HepG2 (cell line): ENCODE measurements at regions not wholly inside any gene's neighbourhood (a gene's known extent, or its start where the extent isn't known, plus 50 kb on each side); places are given as distances from the start of the nearest gene placed in this dataset.

Experiments used
- ASH2L ChIP-seq: fragments of 300-600, 200-600 bp; sonication (generic); IDR thresholded peaks from 2 replicates; pipeline ENCODE4 v1.7.0; 2017; ENCODE audit warnings: low read depth, mild to moderate bottlenecking, moderate library complexity, mixed read lengths, low read length; ENCODE audit not compliant: insufficient read length
- BHLHE40 ChIP-seq: IDR thresholded peaks from 2 replicates; pipeline ENCODE4 v1.6.1; 2011; ENCODE audit warnings: low read length, improper control_type of control experiment
- KDM4B ChIP-seq: sonication (generic); formaldehyde crosslinking; IDR thresholded peaks from 2 replicates; pipeline ENCODE4 v1.4.0; 2020; ENCODE audit warnings: missing genetic modification reagents
- RFXAP ChIP-seq: sonication (generic); formaldehyde crosslinking; IDR thresholded peaks from 2 replicates; pipeline ENCODE4 v1.4.0; 2020; ENCODE audit warnings: missing genetic modification reagents, borderline replicate concordance
- XBP1 ChIP-seq: sonication (generic); formaldehyde crosslinking; IDR thresholded peaks from 2 replicates; pipeline ENCODE4 v1.5.0; 2020; ENCODE audit warnings: missing genetic modification reagents
- ZNF746 ChIP-seq: sonication (generic); formaldehyde crosslinking; IDR thresholded peaks from 2 replicates; pipeline ENCODE4 v1.8.0; 2022; ENCODE audit warnings: mild to moderate bottlenecking, missing genetic modification reagents
- ZNF781 ChIP-seq: sonication (generic); formaldehyde crosslinking; IDR thresholded peaks from 2 replicates; pipeline ENCODE4 v1.5.1; 2020; ENCODE audit warnings: borderline replicate concordance, mild to moderate bottlenecking, missing genetic modification reagents; ENCODE audit errors: not compliant biosample characterization
- TF ChIP-seq, protein P1 (sequence below): IDR thresholded peaks from 2 replicates; pipeline ENCODE4 v1.4.0; 2020; ENCODE audit warnings: mild to moderate bottlenecking, missing genetic modification reagents
- TF ChIP-seq, protein P2 (sequence below): sonication (generic); formaldehyde crosslinking; IDR thresholded peaks from 2 replicates; pipeline ENCODE4 v1.4.0; 2020; ENCODE audit warnings: low read depth, missing genetic modification reagents
- TF ChIP-seq, protein P3 (sequence below): sonication (generic); formaldehyde crosslinking; IDR thresholded peaks from 2 replicates; pipeline ENCODE4 v1.4.0; 2020; ENCODE audit warnings: missing genetic modification reagents, borderline replicate concordance
- TF ChIP-seq, protein P4 (sequence below): sonication (generic); formaldehyde crosslinking; IDR thresholded peaks from 2 replicates; pipeline ENCODE4 v1.5.0; 2020; ENCODE audit warnings: mild to moderate bottlenecking, missing genetic modification reagents

DNA sequence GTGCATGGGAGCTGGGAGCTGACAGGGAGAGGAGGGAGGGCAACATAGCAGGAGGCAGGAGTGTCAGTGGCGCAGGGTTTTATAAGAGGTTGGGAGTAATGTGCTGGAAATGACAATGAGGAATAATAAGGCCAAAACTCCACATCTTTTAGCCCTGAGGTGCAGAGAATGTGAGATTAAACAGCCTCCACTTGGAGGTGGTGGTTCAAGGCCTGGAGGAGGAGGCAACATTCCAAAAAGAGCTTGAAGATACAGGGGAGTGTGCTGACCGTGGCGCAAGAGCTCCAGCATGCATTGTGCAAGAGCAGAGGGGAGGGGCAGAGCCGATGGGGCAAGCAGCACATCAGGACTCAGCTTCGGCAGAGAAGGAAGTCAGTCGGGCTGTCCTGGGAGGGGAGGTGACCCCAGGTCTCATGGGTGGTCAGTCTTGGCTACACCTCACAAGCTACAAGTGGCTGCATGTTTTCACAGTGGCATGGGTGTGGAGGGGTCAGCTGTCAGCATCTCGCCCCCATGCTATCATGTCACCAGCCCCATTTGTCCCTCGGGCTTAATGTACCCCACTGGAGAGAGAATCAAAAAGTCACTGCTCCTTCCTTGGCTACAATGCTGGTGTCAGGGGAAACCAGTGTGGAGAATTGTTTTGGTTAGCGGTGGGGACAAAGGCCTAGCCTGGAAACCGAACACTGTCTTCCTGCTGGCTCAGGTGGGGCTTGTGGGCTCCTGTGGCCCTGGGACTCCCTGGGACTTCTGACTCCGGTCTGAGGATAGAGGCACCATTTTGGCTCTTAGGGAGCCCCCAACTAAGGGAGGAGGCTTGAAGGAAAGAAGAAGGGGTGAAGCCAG, 208.0 kb downstream of the ZFP36L2 start (continued):
- TF ChIP-seq, protein P1, sequence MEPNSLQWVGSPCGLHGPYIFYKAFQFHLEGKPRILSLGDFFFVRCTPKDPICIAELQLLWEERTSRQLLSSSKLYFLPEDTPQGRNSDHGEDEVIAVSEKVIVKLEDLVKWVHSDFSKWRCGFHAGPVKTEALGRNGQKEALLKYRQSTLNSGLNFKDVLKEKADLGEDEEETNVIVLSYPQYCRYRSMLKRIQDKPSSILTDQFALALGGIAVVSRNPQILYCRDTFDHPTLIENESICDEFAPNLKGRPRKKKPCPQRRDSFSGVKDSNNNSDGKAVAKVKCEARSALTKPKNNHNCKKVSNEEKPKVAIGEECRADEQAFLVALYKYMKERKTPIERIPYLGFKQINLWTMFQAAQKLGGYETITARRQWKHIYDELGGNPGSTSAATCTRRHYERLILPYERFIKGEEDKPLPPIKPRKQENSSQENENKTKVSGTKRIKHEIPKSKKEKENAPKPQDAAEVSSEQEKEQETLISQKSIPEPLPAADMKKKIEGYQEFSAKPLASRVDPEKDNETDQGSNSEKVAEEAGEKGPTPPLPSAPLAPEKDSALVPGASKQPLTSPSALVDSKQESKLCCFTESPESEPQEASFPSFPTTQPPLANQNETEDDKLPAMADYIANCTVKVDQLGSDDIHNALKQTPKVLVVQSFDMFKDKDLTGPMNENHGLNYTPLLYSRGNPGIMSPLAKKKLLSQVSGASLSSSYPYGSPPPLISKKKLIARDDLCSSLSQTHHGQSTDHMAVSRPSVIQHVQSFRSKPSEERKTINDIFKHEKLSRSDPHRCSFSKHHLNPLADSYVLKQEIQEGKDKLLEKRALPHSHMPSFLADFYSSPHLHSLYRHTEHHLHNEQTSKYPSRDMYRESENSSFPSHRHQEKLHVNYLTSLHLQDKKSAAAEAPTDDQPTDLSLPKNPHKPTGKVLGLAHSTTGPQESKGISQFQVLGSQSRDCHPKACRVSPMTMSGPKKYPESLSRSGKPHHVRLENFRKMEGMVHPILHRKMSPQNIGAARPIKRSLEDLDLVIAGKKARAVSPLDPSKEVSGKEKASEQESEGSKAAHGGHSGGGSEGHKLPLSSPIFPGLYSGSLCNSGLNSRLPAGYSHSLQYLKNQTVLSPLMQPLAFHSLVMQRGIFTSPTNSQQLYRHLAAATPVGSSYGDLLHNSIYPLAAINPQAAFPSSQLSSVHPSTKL = peak; percentile 95
- TF ChIP-seq, protein P2, sequence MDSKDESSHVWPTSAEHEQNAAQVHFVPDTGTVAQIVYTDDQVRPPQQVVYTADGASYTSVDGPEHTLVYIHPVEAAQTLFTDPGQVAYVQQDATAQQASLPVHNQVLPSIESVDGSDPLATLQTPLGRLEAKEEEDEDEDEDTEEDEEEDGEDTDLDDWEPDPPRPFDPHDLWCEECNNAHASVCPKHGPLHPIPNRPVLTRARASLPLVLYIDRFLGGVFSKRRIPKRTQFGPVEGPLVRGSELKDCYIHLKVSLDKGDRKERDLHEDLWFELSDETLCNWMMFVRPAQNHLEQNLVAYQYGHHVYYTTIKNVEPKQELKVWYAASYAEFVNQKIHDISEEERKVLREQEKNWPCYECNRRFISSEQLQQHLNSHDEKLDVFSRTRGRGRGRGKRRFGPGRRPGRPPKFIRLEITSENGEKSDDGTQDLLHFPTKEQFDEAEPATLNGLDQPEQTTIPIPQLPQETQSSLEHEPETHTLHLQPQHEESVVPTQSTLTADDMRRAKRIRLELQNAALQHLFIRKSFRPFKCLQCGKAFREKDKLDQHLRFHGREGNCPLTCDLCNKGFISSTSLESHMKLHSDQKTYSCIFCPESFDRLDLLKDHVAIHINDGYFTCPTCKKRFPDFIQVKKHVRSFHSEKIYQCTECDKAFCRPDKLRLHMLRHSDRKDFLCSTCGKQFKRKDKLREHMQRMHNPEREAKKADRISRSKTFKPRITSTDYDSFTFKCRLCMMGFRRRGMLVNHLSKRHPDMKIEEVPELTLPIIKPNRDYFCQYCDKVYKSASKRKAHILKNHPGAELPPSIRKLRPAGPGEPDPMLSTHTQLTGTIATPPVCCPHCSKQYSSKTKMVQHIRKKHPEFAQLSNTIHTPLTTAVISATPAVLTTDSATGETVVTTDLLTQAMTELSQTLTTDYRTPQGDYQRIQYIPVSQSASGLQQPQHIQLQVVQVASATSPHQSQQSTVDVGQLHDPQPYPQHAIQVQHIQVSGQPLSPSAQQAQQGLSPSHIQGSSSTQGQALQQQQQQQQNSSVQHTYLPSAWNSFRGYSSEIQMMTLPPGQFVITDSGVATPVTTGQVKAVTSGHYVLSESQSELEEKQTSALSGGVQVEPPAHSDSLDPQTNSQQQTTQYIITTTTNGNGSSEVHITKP (CRISPR knock-in tag) = peak; percentile 63; the same call in 1 of the 2 replicates
- peak; percentile 94 for TF ChIP-seq KDM4B
- TF ChIP-seq RFXAP (CRISPR knock-in tag) = no peak; the same call in 1 of the 2 replicates
- TF ChIP-seq XBP1 (CRISPR knock-in tag) = no peak
- no peak; the same call in 1 of the 2 replicates for TF ChIP-seq BHLHE40
- TF ChIP-seq ASH2L = peak; percentile 63
- TF ChIP-seq, protein P3, sequence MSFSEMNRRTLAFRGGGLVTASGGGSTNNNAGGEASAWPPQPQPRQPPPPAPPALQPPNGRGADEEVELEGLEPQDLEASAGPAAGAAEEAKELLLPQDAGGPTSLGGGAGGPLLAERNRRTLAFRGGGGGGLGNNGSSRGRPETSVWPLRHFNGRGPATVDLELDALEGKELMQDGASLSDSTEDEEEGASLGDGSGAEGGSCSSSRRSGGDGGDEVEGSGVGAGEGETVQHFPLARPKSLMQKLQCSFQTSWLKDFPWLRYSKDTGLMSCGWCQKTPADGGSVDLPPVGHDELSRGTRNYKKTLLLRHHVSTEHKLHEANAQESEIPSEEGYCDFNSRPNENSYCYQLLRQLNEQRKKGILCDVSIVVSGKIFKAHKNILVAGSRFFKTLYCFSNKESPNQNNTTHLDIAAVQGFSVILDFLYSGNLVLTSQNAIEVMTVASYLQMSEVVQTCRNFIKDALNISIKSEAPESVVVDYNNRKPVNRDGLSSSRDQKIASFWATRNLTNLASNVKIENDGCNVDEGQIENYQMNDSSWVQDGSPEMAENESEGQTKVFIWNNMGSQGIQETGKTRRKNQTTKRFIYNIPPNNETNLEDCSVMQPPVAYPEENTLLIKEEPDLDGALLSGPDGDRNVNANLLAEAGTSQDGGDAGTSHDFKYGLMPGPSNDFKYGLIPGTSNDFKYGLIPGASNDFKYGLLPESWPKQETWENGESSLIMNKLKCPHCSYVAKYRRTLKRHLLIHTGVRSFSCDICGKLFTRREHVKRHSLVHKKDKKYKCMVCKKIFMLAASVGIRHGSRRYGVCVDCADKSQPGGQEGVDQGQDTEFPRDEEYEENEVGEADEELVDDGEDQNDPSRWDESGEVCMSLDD (CRISPR knock-in tag) = no peak; the same call in 1 of the 2 replicates
- TF ChIP-seq ZNF781 (CRISPR knock-in tag) = peak; percentile 49
- TF ChIP-seq ZNF746 (CRISPR knock-in tag) = peak; percentile 93
- TF ChIP-seq, protein P4, sequence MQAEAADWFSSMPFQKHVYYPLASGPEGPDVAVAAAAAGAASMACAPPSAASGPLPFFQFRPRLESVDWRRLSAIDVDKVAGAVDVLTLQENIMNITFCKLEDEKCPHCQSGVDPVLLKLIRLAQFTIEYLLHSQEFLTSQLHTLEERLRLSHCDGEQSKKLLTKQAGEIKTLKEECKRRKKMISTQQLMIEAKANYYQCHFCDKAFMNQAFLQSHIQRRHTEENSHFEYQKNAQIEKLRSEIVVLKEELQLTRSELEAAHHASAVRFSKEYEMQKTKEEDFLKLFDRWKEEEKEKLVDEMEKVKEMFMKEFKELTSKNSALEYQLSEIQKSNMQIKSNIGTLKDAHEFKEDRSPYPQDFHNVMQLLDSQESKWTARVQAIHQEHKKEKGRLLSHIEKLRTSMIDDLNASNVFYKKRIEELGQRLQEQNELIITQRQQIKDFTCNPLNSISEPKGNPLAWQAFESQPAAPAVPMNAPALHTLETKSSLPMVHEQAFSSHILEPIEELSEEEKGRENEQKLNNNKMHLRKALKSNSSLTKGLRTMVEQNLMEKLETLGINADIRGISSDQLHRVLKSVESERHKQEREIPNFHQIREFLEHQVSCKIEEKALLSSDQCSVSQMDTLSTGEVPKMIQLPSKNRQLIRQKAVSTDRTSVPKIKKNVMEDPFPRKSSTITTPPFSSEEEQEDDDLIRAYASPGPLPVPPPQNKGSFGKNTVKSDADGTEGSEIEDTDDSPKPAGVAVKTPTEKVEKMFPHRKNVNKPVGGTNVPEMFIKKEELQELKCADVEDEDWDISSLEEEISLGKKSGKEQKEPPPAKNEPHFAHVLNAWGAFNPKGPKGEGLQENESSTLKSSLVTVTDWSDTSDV (CRISPR knock-in tag) = no peak
